ENCODE measurements at regions not wholly inside any gene's neighbourhood (a gene's known extent, or its start where the extent isn't known, plus 50 kb on each side); places are given as distances from the start of the nearest gene placed in this dataset.

DNA sequence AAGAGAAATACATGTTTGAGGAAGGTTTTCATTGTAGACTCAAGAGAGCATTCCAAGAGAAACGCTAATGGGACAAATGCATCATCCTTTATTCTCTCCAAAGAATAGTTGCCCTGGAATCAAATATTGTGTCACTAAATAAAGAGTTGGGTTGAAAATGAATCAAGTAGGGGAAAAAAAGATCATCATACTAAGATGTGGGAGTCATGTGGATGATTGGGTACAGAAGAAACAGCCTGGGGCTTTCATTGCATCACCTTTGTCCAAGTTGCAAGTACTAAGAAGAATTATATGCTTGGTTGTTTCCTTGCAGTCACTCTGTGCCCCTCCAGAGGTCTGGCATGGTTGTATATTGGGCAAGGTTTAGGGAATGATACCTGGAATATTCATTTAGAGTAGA, 658.9 kb downstream of the TOX3 start:
- Histone ChIP-seq H3K27ac (ENCODE audit: insufficient read depth, low read length) (no peak overlapping the region), H3K4ac (ENCODE audit: low read depth, low read length) (peak overlapping the region; percentile 61), H2AK5ac (ENCODE audit: low read depth, low read length) (no peak overlapping the region; the same call in 1 of the 2 replicates), H3K79me1 (ENCODE audit: low read depth in 1 of 2, low read length in 2 of 2) (no peaks in the 10 kb centered on the region), H2BK5ac (ENCODE audit: low read depth, low read length, poor library complexity, severe bottlenecking) (peak overlapping the region; percentile 29), H3K9ac (ENCODE audit: low read depth, low read length) (no peak overlapping the region), H3K56ac (ENCODE audit: extremely low read depth, insufficient read depth, low read length) (no peak overlapping the region), H4K8ac (ENCODE audit: low read depth in 2 of 2, low read length in 2 of 2) (peak overlapping the region in 1 of 2 experiments; percentile 74; a peak in 1 of 4 replicates), H3K14ac (replicated peaks; ENCODE audit: low read depth, low read length) (0 out of 2 replicates have a peak overlapping the region, but pooled peaks have one; percentile 12), H3K9me1 (ENCODE audit: insufficient read depth, low read length) (no peaks in the 10 kb centered on the region), H2BK15ac (ENCODE audit: low read depth, low read length) (peak overlapping the region; percentile 9; the same call in 2 of the 3 replicates), H3K4me3 (ENCODE audit: insufficient read depth, low read depth, low read length) (no peak overlapping the region), H4K20me1 (ENCODE audit: insufficient read depth, low read length) (no peaks in the 10 kb centered on the region), H2AK9ac (replicated peaks; ENCODE audit: low read depth, low read length, poor library complexity) (no peak overlapping the region), H3K36me3 (ENCODE audit: control insufficient read depth, insufficient read depth, low read length) (no peaks in the 10 kb centered on the region), H2AFZ (replicated peaks; ENCODE audit: low read length, poor library complexity) (no peak overlapping the region), H3K23ac (ENCODE audit: low read depth, low read length) (0 out of 2 replicates have a peak overlapping the region, but pooled peaks have one; percentile 11), H4K5ac (ENCODE audit: low read depth, low read length) (peak overlapping the region; percentile 22; the same call in 1 of the 2 replicates), H3K18ac (ENCODE audit: low read depth, low read length) (peak overlapping the region; percentile 77; the same call in 1 of the 2 replicates), H2BK120ac (ENCODE audit: low read depth, low read length) (peak overlapping the region; percentile 78; the same call in 1 of the 2 replicates), H3K27me3 (ENCODE audit: control insufficient read depth, insufficient read depth, low read length) (no peaks in the 10 kb centered on the region), H3K9me3 (ENCODE audit: control insufficient read depth, insufficient read depth, low read length) (no peaks in the 10 kb centered on the region), H4K91ac (ENCODE audit: insufficient read depth, low read depth, low read length) (0 out of 2 replicates have a peak overlapping the region, but pooled peaks have one; percentile 54), H3K4me1 (ENCODE audit: control insufficient read depth, insufficient read depth, low read length) (no peaks in the 10 kb centered on the region; the same call in 1 of the 2 replicates), H2BK20ac (ENCODE audit: low read depth, low read length) (peak overlapping the region; percentile 55), H3K4me2 (ENCODE audit: low read depth, low read length) (no peak overlapping the region)
- dilution Hi-C loops (cut with HindIII; ENCODE audit: low sequenced_read_pairs, unreplicated experiment) (no loop called here), in situ Hi-C loops (cut with MboI; ENCODE audit: low sequenced_read_pairs) (loop anchor here (25.0 kb wide), 1 partner anchor 1174 kb away; the partner anchor contains the start of genes CHD9 and CHD9NB), intact Hi-C loops (cut with micrococcal nuclease) (no loop called here)
- no CpG with 5 or more reads among the region's 1 CpG for WGBS, 2 experiments (ENCODE audit: extremely low coverage in 2 of 2, insufficient read length in 1 of 2)
- CTCF ChIA-PET: interaction anchor here (0.7 kb wide), 1 partner anchor 29 kb away, joined by 3 read pairs; no protein-coding TSS in a partner anchor
- no TSS peak for BruUV-seq (replicated peaks)
- TF ChIP-seq CEBPB (IDR thresholded peaks at IDR 0.05; ENCODE audit: low read depth, low read length) (peak; percentile 88), POLR2A (IDR thresholded peaks at IDR 0.05; ENCODE audit: low read depth, low read length) (no peak)
- no peak for ATAC-seq (ENCODE audit: low read depth)
- POLR2A ChIA-PET (ENCODE audit: unreplicated experiment): no interaction called here
- DNase-seq: peak; percentile 60

All from IMR-90 (cell line).